Hematopoietic multipotent progenitor cell treated with erythropoietin and hydrocortisone succinate and interleukin-3 and kit ligand, for 8 days (in vitro differentiated cells): ENCODE measurements at regions not wholly inside any gene's neighbourhood (a gene's known extent, or its start where the extent isn't known, plus 50 kb on each side); places are given as distances from the start of the nearest gene placed in this dataset.
"Not testable (repeated sequence)": the region's sequence is repeated elsewhere in the genome, so short reads cannot be mapped to it uniquely, and the experiment has no call there.

Experiments used
- DNase-seq: peaks from one replicate; pipeline ENCODE4 v3.0.0-alpha.2; 2015

DNA sequence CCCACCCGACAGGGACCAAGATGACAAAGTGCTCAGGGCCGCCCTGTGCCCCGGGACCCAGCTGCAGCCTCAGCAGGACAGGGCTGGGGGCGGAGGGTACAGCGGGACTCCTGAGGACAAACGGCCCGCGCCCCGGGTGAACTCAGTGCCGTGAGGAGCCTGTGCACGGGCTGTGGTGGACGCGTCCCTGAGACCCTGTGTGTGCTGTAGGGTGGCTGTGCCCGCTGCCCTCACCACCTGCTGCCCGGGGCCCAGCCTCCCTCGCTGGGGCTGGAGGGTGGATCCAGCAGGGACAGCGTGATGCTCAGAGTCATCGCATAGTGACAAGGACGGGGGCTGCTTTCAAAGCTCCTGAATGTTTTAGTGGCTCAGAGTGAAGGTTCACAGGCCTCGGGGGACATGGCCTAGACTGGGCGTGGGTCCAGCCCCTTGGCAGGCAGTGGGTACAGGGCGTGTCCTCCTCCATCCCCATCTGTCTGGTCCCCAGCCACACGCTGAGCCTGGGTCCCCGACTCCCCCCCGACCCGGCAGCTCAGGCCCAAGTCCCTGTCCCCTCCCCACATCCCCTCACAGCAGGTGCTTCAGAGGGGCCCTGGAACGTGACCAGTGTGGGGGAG, 172.7 kb downstream of the TMEM121 start:
- not testable (repeated sequence) for DNase-seq

DNA sequence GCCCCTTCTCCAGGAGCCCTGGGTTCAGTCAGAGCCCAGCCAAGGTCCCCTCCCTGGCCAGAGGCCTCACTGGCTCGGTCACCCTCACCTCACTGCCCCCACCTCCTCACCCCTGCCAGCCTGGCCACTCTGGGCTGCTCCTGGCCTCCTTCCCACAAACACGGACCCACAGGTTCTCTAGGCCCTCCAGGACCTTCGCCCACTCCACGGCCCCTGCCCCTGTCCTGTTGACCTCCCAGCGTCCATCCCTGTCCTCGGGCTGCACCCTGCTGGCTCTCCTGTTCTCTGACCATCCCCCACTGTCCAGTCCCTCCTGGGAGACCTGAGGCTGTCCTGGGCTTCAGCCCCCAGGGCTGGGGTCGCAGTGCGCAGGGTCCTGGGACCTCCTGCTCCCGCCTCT, 173.3 kb downstream of the TMEM121 start:
- DNase-seq, result not testable (repeated sequence)

DNA sequence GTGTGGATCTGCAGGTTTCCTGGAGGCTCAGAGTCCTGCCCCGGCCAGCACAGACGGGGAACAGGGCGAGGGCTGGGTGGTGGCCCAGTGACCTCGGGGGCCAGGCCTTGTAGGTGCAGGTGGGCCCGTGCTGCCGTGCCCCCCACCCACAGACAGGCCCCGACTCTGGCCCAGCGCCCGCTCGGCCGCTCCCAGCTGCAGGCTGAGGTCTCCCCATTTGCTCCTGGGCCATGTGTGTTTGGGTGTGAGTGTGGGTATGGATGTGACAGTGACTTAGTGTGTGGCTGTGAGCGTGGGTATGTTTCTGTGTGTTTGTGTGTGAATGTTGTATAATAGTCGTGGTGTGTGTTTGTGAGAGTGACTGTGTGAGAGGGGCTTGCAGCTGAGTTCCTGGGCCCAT, 173.8 kb downstream of the TMEM121 start:
- DNase-seq, result not testable (repeated sequence)

DNA sequence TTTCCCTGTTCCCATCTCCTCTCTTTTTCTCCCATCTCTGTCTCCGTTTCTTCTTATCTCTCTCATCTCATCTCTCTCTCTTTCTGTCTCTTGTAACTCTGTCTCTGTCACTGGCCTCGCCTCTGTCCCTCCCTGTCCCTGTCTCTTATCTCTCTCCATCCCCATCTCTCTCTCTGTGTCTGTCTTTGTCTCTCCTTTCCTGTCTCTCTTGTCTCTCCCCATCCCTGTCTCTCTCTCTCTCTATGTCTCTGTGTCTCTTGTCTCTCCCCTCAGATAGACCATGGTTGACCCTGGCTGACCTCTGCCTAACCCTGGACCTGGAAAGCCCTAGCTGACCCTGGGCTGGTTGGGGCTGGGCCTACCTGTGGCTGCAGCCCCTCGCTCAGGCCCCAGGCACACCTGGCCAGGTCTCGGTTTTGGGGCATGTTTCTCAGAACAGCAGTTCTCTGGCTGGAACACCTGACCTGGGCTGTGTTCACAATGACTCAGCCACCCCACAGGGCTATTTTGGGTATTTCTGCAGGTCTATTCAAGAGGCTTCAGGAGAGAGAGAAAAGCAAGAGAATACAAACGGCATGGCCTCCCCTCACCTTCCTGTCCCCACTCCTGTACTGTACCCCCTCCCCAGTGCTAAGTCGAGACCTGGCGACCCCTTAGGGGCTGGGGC, 174.4 kb downstream of the TMEM121 start:
- no peak for DNase-seq

DNA sequence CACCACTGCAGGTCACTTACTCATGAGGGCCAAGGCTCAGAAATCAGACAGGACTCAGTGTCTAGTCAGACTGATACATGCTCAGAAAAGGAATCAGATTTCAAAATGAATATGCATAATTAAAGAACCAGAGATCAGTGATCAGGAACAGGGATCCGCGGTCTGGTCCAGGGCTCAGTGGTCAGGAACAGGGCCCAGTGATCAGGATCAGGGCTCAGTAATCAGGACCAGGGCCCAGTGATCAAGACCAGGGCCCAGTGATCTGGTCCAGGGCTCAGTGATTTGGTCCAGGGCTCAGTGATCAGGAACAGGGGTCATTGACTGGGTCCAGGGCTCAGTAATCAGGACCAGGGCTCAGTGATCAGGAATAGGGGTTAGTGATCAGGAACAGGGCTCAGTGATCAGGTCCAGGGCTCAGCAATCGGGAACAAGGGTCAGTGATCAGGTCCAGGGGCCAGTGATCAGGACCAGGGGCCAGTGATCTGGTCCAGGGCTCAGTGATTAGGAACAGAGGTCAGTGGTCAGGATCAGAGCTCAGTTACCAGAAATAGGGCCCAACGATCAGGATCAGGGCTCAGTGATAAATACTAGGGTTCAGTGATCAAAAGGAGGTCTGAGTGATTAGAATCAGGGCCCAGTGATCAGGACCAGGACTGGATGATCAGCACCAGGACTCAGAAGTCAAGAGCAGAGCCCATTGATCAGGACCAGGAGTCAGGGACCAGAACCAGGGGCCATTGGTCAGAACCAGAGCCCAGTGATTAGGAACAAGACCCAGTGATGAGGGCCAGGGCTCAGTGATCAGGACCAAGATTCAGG, 175.3 kb downstream of the TMEM121 start:
- DNase-seq, result no peak

DNA sequence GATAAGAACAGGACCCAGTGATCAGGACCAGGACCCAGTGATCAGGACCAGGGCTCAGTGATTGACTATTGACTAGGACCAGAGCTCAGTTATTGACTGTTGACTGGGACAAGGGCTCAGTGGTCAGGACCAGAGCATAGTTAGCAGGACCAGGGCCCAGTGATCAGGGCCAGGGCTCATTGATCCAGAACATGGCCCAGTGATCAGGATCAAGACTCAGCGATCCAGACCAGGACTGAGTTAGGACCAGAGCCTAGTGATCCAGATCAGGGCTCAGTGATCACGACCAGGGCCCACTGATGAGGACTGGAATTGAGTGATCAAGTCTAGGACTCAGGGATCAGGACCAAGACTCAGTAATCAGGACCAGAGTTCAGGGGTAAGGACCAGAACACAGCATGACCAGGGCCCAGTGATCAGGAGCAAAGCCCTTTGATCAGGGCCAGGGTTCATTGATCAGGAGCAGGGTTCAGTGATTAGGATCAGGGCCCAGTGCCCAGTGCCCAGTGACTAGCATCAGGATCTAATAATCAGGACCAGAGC, 176.0 kb downstream of the TMEM121 start:
- no peak for DNase-seq

DNA sequence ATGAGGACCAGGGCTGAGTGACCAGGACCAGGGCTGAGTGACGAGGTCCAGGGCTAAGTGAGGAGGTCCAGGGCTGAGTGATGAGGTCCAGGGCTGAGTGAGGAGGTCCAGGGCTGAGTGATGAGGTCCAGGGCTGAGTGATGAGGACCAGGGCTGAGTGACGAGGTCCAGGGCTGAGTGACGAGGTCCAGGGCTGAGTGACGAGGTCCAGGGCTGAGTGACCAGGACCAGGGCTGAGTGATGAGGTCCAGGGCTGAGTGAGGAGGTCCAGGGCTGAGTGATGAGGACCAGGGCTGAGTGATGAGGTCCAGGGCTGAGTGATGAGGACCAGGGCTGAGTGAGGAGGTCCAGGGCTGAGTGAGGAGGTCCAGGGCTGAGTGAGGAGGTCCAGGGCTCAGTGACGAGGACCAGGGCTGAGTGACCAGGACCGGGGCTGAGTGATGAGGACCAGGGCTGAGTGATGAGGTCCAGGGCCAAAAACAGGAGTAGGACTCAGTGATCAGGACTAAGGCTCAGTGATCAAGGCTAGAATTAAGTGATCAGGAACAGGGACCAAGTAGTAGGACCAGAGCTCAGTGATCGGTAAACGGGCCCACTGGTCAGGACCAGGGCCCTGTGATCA, 176.8 kb downstream of the TMEM121 start:
- not testable (repeated sequence) for DNase-seq

DNA sequence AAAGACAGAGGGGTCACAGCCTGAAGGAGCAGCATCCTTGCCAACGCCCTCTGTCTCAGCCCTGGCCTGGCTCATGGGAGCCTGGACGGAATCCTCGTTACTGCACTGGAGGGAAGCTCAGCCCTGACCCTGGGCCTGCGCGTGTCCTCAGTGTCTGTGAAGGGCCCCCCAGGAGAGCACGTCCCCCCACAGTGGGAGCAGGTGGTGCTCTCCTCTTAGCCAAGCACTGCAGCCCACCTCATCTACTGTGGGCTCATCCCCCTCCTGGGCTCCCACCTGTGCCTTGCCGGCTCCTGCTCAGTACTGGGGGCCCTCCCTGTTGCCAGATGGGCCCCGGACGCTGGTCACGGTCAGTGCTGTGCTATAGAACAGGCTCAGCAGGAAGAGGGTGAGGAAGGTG, 177.7 kb downstream of the TMEM121 start:
- not testable (repeated sequence) for DNase-seq

DNA sequence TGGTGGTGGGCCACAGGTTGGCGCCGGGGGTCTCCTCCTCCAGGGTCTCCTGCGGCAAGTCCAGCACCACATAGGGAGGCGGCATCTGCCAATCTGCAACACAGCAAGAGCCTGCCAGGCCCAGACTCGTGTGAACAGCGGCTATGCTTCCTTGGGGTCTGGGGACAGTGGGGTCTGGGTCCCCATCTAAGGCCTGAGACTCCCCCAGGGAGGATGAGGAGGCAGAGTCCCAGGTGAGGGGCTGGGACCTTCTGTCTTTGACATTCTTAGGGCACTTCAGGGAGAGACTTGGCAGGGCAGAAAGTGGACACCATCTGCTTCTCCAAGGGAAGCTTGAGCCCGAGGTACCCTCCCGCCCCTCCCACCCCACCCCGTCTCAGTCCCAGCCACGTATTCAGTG, 178.1 kb downstream of the TMEM121 start:
- not testable (repeated sequence) for DNase-seq

DNA sequence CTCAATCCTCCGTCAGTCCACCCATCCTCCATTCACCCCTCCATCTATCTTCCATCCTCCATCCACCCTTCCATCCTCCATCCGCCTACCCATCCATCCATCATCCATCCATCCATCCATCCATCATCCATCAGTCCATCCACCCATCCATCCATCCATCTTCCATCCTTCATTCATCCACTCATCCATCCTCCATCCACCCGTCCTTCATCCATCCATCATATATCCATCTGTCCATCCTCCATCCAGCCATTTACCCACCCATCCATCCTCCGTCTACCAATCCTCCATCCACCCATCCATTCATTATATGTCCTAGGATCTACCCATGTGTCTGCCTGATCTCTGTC, 179.1 kb downstream of the TMEM121 start:
- DNase-seq, result not testable (repeated sequence)

DNA sequence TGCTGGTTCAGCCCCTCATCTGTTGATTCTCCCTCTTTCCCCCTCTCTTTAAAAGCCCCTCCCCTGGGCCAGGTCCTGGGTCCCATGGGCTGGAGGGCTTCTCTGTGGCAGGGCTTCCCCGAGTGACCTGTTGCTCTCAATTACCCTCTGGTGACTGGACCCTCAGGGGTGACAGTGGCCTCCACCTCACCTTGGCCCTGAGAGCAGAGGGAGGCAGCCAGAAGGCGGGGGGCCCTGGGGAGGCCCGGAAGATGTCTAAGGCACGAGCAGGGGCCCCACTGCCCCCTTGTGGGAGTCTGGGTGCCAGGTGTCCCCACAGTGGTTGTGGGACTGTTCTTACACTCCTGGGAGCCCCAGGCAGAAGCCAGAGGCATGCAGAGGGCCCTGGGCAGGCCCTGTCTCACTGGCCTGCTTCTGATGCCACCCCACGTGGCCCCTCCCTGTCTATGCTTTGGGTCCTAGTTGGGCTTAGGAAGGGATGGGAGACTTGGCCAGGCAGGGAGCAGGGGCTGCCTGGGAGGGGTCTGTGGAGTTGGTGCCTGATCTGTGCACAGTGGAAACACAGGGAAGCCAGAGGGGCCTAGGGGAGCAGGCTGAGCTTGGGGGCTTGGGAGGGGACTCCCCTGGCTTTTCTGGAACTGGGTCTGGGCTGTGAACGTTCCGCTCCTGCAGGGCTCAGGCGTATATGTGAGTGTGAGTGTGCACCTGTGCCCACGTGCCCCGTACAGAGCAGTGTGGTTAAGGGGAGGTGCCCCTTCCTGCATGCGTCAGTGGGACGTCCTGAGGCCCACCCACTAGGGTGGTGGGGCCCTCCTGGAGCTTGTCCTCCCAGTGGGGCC, 179.7 kb downstream of the TMEM121 start:
- not testable (repeated sequence) for DNase-seq

DNA sequence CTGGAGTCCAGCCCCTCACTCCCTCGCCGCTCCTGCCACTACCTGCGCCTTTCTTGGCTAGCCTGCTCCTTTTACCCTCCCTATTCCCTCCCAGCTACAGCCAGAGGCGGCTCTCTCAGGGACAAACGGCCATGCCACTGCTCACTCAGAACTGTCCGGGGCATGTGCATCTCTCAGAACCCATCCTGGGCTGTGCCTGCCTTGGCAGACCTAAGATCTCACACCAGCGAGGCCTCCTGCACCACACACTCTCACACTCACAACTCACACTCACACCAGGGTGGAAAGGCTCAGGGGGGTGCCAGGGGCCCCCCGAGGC, 180.3 kb downstream of the TMEM121 start:
- not testable (repeated sequence) for DNase-seq

DNA sequence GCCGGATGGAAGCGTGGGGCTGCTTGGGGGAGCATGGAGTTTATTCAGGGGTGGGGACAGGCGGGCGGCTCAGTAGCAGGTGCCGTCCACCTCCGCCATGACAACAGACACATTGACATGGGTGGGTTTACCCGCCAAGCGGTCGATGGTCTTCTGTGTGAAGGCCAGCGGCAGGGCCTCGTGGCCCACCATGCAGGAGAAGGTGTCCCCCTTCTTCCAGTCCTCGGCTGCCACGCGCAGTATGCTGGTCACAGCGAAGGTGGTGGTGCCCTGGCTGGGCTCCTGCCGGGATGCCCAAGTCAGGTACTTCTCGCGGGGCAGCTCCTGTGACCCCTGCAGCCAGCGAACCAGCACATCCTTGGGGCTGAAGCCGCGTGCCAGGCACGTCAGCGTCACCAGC, 180.7 kb downstream of the TMEM121 start:
- not testable (repeated sequence) for DNase-seq

DNA sequence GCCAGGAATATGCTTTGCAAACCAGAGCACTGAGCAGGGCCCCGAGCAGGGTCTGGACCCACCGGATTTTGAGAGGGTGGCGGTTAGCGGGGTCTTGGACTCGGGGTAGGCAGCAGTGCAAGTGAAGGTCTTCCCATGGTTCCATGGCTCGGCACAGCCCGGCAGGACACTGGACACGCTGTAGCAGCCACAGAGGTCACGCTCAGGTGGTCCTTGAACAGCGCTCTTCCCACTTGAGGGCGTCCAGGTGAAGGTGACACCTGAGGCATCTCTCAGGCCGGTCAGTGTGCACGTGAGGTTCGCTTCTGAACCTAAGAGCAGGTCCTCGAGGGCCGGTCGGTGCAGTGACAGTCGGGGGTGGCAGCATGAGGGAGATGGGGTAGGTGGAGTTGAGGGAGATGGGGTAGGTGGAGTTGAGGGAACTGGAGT, 181.4 kb downstream of the TMEM121 start:
- not testable (repeated sequence) for DNase-seq

DNA sequence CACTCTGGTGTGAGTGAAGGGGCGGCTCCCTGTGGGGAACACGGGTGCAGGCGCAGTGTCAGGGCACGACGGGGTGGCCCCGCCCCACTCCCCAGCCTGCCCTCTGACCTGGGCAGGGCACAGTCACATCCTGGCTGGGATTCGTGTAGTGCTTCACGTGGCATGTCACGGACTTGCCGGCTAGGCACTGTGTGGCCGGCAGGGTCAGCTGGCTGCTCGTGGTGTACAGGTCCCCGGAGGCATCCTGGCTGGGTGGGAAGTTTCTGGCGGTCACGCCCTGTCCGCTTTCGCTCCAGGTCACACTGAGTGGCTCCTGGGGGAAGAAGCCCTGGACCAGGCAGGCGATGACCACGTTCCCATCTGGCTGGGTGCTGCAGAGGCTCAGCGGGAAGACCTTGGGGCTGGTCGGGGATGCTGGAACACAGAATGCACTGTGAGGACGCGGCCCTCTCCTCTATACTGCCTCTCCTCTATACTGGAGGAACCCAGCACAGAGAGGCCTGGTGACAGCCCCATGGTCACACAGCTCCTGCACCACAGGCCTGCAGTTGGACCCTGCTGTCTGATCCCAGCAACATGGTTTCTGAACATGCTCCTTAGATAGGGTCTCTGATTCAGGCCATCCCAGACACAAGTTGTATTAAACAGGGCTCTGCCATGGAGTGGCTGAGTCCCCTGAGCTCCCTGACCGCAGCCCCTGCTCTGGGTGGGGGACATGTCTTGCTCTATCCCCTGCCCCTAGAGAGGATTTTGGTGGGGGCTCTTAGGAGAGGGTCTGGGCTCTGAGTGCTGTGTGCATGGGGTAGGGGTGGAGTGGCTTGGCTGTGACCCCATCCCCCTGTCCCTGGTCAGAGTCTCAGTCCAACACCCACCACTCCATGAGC, 182.1 kb downstream of the TMEM121 start:
- DNase-seq, result not testable (repeated sequence)

DNA sequence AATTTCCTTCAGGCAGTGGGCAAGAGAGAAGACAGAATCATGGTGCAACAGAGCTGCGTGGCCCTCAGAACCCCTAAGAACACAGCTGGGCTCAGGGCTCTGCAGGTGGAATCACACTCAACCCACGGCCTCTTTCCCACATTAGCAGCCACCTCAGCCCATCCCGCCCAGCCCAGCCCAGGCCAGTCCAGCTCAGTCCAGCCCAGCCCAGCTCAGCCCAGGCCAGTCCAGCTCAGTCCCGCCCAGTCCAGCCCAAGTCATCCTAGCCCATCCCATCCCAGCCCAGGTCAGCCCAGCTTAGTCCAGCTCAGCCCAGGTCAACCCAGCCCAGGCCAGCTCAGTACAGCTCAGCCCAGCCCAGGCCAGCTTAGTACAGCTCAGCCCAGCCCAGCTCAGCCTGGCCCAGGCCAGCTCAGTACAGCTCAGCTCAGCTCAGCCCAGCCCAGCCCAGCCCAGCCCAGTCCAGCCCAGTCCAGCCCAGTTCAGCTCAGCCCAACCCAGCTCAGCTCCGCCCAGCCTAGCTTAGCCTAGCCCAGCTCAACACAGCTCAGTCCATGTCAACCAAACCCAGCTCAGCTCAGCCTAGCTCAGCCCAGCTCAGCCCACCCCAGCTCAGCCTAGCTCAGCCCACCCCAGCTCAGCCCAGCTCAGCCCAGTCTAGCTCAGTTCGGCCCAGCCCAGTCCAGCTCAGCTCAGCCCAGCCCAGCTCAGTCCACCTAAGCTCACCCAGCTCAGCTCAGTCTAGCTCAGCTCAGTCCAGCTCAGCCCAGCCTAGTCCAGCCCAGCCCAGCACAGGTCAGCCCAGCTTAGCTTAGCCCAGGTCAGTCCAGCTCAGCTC, 183.1 kb downstream of the TMEM121 start:
- no peak for DNase-seq

DNA sequence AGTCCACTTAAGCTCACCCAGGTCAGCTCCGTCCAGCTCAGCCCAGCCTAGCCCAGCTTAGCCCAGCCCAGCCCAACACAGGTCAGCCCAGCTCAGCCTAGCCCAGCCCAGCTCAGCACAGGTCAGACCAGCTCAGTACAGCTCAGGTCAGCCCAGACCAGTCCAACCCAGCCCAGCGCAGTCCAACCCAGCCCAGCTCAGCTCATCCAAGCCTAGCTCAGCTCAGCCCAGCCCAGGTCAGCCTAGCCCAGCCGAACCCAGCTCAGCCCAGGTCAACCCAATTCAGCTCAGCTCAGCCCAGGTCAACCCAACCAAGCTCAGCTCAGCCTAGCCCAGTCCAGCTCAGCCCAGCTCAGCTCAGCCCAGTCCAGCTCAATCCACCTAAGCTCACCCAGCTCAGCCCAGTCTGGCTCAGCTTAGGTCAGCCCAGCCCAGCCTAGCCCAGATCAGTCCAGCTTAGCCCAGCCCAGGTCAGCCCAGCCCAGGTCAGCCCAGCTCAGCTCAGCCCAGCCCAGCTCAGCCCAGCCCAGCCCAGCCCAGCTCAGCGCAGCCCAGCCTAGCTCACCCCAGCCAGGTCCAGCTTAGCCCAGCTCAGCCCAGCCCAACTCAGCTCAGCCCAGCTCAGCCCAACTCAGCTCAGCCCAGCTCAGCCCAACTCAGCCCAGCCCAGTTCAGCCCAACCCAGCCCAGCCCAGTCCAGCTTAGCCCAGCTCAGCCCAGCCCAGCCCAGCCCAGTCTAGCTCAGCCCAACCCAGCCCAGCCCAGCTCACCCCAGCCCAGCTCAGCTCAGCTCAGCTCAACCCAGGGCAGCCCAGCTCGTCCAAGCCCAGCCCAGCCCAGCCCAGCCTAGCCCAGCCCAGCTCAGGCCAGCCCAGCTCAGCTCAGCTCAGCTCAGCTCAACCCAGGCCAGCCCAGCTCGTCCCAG, 184.0 kb downstream of the TMEM121 start:
- no peak for DNase-seq

DNA sequence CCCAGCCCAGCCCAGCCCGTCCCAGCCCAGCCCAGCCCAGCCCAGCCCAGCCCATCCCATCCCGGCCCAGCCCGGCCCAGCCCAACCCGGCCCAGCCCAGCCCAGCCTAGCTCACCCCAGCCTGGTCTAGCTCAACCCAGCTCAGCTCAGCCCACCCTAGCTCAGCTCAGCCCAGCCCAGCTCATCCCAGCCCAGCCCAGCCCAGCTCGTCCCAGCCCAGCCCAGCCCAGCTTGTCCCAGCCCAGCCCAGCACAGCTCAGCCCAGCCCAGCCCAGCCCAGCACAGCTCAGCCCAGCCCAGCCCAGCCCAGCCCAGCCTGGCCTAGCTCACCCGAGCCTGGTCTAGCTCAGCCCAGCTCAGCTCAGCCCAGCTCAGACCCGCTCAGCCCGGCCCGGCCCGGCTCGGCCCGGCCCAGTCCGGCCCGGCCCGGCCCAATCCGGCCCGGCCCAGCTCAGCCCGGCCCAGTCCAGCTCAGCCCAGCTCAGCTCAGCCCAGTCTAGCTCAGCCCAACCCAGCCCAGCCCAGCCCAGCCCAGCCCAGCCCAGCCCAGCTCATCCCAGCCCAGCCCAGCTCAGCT, 184.7 kb downstream of the TMEM121 start:
- DNase-seq, result no peak
